Natural killer cell (primary cell): ENCODE measurements at regions not wholly inside any gene's neighbourhood (a gene's known extent, or its start where the extent isn't known, plus 50 kb on each side); places are given as distances from the start of the nearest gene placed in this dataset.

Source experiments
- ATAC-seq, 3 donors: fragments of 150-1000 bp in 2 of 3; fragments of 200-7000 bp in 1 of 3; cut with Tn5 transposase; 1 replicate in 1 of 3; 2 replicates in 2 of 3; pipeline ENCODE4 v1.10.0; 2021; ENCODE audit warnings: mild to moderate bottlenecking in 2 of 3, moderate library complexity in 2 of 3
- DNase-seq, 2 donors: peaks; one replicate each; pipeline versions ENCODE4 v3.0.0 to v3.0.0-alpha.2; 2013 to 2021; ENCODE audit warnings: mixed read lengths in 1 of 2
- H3K27ac ChIP-seq: one replicate; pipeline ENCODE4 v1.5.1; 2013; ENCODE audit warnings: mild to moderate bottlenecking, low read length
- H3K27me3 ChIP-seq: one replicate; pipeline ENCODE4 v1.6.1; 2013; ENCODE audit warnings: low read length; ENCODE audit not compliant: control insufficient read depth, insufficient read depth
- H3K36me3 ChIP-seq: one replicate; pipeline ENCODE4 v1.6.1; 2013; ENCODE audit warnings: low read length; ENCODE audit not compliant: control insufficient read depth, insufficient read depth
- H3K4me1 ChIP-seq: one replicate; pipeline ENCODE4 v1.6.1; 2013; ENCODE audit warnings: low read length; ENCODE audit not compliant: control insufficient read depth, insufficient read depth
- H3K4me3 ChIP-seq: one replicate; pipeline ENCODE4 v1.5.1; 2013; ENCODE audit warnings: low read length
- H3K9me3 ChIP-seq: one replicate; pipeline ENCODE4 v1.6.1; 2013; ENCODE audit warnings: low read length; ENCODE audit not compliant: control insufficient read depth, insufficient read depth
- H3K27ac Mint-ChIP-seq, 2 donors: one replicate each; pipeline ENCODE4 v1.8.0; 2022; ENCODE audit warnings: mild to moderate bottlenecking in 2 of 2, mixed read lengths in 2 of 2, moderate library complexity in 1 of 2
- H3K27me3 Mint-ChIP-seq, 2 donors: one replicate each; pipeline ENCODE4 v1.8.0; 2022; ENCODE audit warnings: low read depth in 2 of 2, mixed read lengths in 2 of 2
- H3K36me3 Mint-ChIP-seq: one replicate; pipeline ENCODE4 v1.8.0; 2022; ENCODE audit warnings: mixed read lengths
- H3K4me1 Mint-ChIP-seq, 2 donors: one replicate each; pipeline ENCODE4 v1.8.0; 2022; ENCODE audit warnings: mixed read lengths in 2 of 2
- H3K4me3 Mint-ChIP-seq: one replicate; pipeline ENCODE4 v1.8.0; 2022; ENCODE audit warnings: mild to moderate bottlenecking, moderate library complexity, mixed read lengths
- H3K9me3 Mint-ChIP-seq, 2 donors: one replicate each; pipeline ENCODE4 v1.8.0; 2022; ENCODE audit warnings: mixed read lengths in 2 of 2
- WGBS: methylation state at CpG from one replicate; pipeline ENCODE4 v1.1.7; 2013; ENCODE audit warnings: missing lambda C conversion rate; ENCODE audit not compliant: insufficient coverage; 5-methylcytosine and 5-hydroxymethylcytosine counted together
- intact Hi-C: fragments of 100-400 bp; cut with micrococcal nuclease; formaldehyde crosslinking; loops from one replicate; pipeline ENCODE4 v1.14.2; 2022
- TF ChIP-seq, protein P1 (sequence below): fragments of 200-600 bp; IDR thresholded peaks from one replicate; pipeline ENCODE4 v1.8.0; 2022; ENCODE audit warnings: antibody characterized with exemption

DNA sequence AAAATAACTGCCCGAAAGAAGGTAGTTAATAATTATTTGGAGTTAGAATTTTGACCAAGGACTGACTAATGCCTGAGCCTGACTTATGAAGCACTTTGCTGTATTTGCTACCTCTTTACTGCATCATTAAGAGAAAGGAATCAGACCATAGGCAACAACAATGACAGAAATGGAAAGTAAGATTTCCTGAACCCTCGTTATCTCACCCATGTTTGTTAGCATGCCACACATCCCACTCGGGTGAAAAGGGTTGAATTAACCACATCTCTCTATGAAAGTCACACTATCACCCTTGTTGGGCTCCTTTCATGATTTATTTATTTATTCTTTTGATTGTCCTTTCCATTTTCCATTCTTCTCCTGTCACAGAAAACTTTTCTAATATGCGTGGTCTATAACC, 59.6 kb downstream of the OLIG3 start:
- intact Hi-C loops, result no loop called here
- Mint-ChIP-seq H3K9me3 (no peaks in the 10 kb centered on the region), H3K4me3 (no peak overlapping the region), H3K27me3 (peaks cover 5 to 10% of the 10 kb centered on the region in 2 donors), H3K4me1 (peaks cover 0 to 11% of the 10 kb centered on the region in 2 donors), H3K27ac (no peak overlapping the region), H3K36me3 (no peaks in the 10 kb centered on the region)
- no peak overlapping the region for H3K4me3 ChIP-seq
- no peaks in the 10 kb centered on the region for H3K9me3 ChIP-seq
- peaks cover 4% of the 10 kb centered on the region for H3K4me1 ChIP-seq
- ATAC-seq, result no peak
- no peak for DNase-seq
- TF ChIP-seq, protein P1, sequence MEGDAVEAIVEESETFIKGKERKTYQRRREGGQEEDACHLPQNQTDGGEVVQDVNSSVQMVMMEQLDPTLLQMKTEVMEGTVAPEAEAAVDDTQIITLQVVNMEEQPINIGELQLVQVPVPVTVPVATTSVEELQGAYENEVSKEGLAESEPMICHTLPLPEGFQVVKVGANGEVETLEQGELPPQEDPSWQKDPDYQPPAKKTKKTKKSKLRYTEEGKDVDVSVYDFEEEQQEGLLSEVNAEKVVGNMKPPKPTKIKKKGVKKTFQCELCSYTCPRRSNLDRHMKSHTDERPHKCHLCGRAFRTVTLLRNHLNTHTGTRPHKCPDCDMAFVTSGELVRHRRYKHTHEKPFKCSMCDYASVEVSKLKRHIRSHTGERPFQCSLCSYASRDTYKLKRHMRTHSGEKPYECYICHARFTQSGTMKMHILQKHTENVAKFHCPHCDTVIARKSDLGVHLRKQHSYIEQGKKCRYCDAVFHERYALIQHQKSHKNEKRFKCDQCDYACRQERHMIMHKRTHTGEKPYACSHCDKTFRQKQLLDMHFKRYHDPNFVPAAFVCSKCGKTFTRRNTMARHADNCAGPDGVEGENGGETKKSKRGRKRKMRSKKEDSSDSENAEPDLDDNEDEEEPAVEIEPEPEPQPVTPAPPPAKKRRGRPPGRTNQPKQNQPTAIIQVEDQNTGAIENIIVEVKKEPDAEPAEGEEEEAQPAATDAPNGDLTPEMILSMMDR, result no peak
- no peaks in the 10 kb centered on the region for H3K36me3 ChIP-seq
- H3K27ac ChIP-seq, result no peak overlapping the region
- H3K27me3 ChIP-seq, result no peaks in the 10 kb centered on the region
- 45% methylated on average over 3 of the region's 4 CpGs for WGBS

DNA sequence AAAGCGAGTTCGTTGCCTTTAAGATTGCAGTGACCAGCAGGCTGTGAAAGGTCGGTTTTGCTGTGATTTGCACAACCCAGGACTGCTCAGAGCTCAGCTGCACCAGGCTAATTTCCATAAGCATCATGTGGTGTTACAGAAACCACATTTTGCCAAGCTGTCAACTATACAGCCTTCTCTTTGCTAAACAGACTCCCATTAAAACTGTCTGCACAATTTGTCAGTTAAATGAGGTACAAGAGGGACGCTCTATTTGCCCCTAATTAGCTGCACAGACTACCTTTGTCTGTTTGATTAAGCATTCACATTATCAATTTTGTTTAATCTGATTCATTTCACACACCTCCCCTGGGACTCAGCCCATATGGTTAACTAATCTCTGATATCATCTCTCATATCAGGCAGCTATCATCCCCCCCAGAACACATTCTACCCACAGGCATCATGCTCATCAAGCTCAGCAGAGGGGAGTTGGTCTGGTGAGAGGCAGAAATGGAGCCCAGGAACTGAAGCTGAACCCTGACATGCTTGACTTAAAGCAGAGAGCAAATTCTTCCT, 62.1 kb downstream of the OLIG3 start:
- Histone ChIP-seq H3K9me3 (no peaks in the 10 kb centered on the region), H3K27ac (no peak overlapping the region), H3K36me3 (no peaks in the 10 kb centered on the region), H3K27me3 (no peaks in the 10 kb centered on the region), H3K4me3 (no peak overlapping the region), H3K4me1 (peaks cover 4% of the 10 kb centered on the region)
- no peaks in the 10 kb centered on the region for H3K9me3 Mint-ChIP-seq
- no peak overlapping the region for H3K4me3 Mint-ChIP-seq
- peak in 1 of 3 donors; percentile 28 for ATAC-seq
- H3K4me1 Mint-ChIP-seq, result peaks cover 0 to 11% of the 10 kb centered on the region in 2 donors
- WGBS, result 55% methylated on average over 4 of the region's 4 CpGs
- no peak for DNase-seq
- H3K27ac Mint-ChIP-seq, result no peak overlapping the region
- H3K36me3 Mint-ChIP-seq, result no peaks in the 10 kb centered on the region
- TF ChIP-seq, protein P1, result no peak
- intact Hi-C loops, result no loop called here
- H3K27me3 Mint-ChIP-seq, result peaks cover 8 to 10% of the 10 kb centered on the region in 2 donors

DNA sequence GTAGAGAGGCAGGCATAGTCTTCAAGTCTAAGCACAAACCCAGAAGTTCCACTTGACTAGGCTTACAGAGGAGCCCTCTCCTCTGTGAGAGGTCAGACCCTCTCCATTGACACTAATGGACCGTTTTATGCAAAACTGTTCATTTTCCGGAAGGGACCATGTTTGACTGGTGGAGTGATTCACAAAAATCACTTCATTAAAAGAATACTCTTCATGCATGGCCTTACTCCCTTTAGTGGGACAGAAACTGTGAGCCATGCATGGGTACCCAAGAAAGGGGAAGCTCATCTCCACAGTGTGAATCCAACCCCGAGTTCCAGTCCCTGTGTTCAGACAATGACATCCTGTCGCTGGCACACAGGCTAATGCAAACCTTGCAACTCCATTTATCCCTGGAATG, 63.2 kb downstream of the OLIG3 start:
- ATAC-seq (no peak), DNase-seq (no peak)
- Histone ChIP-seq H3K27me3 (no peaks in the 10 kb centered on the region), H3K36me3 (no peaks in the 10 kb centered on the region), H3K9me3 (no peaks in the 10 kb centered on the region), H3K27ac (no peak overlapping the region), H3K4me1 (peaks cover 4% of the 10 kb centered on the region), H3K4me3 (no peak overlapping the region)
- Mint-ChIP-seq H3K27me3 (peaks cover 10 to 14% of the 10 kb centered on the region in 2 donors), H3K9me3 (no peaks in the 10 kb centered on the region), H3K4me1 (peaks cover 6 to 18% of the 10 kb centered on the region in 2 donors), H3K4me3 (no peak overlapping the region), H3K36me3 (no peaks in the 10 kb centered on the region), H3K27ac (no peak overlapping the region)
- WGBS, result 59% methylated on average over 3 of the region's 4 CpGs
- TF ChIP-seq, protein P1, result no peak
- intact Hi-C loops, result no loop called here

DNA sequence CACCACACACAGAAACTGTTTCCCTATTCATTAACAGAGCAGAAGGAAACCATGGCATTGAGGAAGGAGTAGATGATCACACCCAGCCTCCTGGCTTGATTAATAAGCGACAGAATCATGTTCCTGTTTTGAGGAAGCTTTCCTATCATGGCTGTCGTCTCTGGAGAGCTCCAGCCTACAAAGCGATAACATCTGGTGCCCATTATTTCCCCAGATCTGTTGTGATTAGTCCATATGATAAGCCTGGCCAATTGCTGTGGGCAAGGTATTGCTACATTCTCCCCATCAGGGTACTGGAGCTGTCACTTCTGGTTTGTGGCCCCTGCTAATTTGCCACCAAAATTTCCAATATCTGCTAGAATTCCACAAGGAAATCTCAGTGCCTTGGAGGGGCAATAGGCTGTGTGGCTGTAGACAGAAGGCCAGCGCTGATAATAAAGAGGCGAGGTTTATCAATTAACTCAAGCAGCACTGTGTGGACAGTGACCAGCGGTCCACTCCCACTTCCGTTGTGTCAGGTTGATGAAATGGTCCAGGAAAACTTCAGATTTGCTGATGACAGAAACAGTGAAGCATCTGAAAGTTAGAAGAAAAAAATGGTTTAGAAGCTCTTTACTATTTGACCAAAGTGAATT, 66.4 kb downstream of the OLIG3 start:
- Mint-ChIP-seq H3K4me3 (no peak overlapping the region), H3K4me1 (peaks cover 29 to 33% of the 10 kb centered on the region in 2 donors), H3K36me3 (no peaks in the 10 kb centered on the region), H3K9me3 (no peaks in the 10 kb centered on the region), H3K27ac (no peak overlapping the region), H3K27me3 (peaks cover 0 to 9% of the 10 kb centered on the region in 2 donors)
- WGBS, result 88% methylated on average over 7 of the region's 7 CpGs
- H3K27me3 ChIP-seq, result no peaks in the 10 kb centered on the region
- H3K27ac ChIP-seq, result no peak overlapping the region
- intact Hi-C loops, result no loop called here
- peaks cover 7% of the 10 kb centered on the region for H3K4me1 ChIP-seq
- DNase-seq (no peak), ATAC-seq (no peak)
- no peaks in the 10 kb centered on the region for H3K36me3 ChIP-seq
- TF ChIP-seq, protein P1, result no peak
- H3K9me3 ChIP-seq, result no peaks in the 10 kb centered on the region
- no peak overlapping the region for H3K4me3 ChIP-seq
